ENCODE measurements at regions not wholly inside any gene's neighbourhood (a gene's known extent, or its start where the extent isn't known, plus 50 kb on each side); places are given as distances from the start of the nearest gene placed in this dataset.

- TF ChIP-seq, protein P1, sequence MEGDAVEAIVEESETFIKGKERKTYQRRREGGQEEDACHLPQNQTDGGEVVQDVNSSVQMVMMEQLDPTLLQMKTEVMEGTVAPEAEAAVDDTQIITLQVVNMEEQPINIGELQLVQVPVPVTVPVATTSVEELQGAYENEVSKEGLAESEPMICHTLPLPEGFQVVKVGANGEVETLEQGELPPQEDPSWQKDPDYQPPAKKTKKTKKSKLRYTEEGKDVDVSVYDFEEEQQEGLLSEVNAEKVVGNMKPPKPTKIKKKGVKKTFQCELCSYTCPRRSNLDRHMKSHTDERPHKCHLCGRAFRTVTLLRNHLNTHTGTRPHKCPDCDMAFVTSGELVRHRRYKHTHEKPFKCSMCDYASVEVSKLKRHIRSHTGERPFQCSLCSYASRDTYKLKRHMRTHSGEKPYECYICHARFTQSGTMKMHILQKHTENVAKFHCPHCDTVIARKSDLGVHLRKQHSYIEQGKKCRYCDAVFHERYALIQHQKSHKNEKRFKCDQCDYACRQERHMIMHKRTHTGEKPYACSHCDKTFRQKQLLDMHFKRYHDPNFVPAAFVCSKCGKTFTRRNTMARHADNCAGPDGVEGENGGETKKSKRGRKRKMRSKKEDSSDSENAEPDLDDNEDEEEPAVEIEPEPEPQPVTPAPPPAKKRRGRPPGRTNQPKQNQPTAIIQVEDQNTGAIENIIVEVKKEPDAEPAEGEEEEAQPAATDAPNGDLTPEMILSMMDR (IDR thresholded peaks at IDR 0.05), result no peak
- TF ChIP-seq EP300 (IDR thresholded peaks at IDR 0.05), result no peak
Measured at GRCh38 chr7:25279705-25280104, 51.4 kb upstream of the NPVF start.
